BE2C (cell line): ENCODE measurements at regions not wholly inside any gene's neighbourhood (a gene's known extent, or its start where the extent isn't known, plus 50 kb on each side); places are given as distances from the start of the nearest gene placed in this dataset.

Experiments
- DNase-seq: peaks from one replicate; pipeline ENCODE4 v3.0.0-alpha.2; 2020
- H3K27me3 ChIP-seq: fragments of 250-450 bp; sonication (Bioruptor Pico); 2 replicates; pipeline ENCODE4 v1.5.1; 2020; ENCODE audit warnings: mild to moderate bottlenecking
- H3K36me3 ChIP-seq: fragments of 250-450 bp; sonication (Bioruptor Pico); 2 replicates; pipeline ENCODE4 v1.5.1; 2020; ENCODE audit warnings: mild to moderate bottlenecking
- H3K4me1 ChIP-seq: fragments of 250-450 bp; sonication (Bioruptor Pico); 2 replicates; pipeline ENCODE4 v1.5.1; 2020
- H3K4me3 ChIP-seq: 2 replicates; pipeline ENCODE4 v1.5.1; 2011; ENCODE audit warnings: low read depth, low read length
- H3K9me3 ChIP-seq: fragments of 250-450 bp; sonication (Bioruptor Pico); 2 replicates; pipeline ENCODE4 v1.5.1; 2020
- TF ChIP-seq, protein P1 (sequence below): IDR thresholded peaks from 2 replicates; pipeline ENCODE4 v1.5.1; 2012; ENCODE audit warnings: mild to moderate bottlenecking, low read depth, low read length

DNA sequence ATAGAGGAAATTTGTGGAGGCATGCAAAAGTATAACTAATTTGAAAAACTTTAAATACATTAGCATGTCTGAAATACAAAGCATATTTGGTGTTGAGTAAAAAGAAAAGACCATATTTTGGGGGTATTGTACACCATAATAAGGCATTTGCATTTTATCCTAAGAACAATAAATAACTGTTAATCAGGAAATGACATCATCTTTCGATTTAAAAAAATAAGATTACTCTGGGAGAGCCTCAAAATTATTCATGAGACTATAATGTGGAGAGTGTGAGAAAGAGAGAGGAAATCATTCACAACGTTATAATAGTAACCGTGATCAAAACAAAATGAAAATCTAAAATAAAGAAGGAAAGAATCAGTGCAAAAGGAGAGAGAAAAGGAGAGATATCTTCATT, 712.3 kb upstream of the POT1 start:
- TF ChIP-seq, protein P1, sequence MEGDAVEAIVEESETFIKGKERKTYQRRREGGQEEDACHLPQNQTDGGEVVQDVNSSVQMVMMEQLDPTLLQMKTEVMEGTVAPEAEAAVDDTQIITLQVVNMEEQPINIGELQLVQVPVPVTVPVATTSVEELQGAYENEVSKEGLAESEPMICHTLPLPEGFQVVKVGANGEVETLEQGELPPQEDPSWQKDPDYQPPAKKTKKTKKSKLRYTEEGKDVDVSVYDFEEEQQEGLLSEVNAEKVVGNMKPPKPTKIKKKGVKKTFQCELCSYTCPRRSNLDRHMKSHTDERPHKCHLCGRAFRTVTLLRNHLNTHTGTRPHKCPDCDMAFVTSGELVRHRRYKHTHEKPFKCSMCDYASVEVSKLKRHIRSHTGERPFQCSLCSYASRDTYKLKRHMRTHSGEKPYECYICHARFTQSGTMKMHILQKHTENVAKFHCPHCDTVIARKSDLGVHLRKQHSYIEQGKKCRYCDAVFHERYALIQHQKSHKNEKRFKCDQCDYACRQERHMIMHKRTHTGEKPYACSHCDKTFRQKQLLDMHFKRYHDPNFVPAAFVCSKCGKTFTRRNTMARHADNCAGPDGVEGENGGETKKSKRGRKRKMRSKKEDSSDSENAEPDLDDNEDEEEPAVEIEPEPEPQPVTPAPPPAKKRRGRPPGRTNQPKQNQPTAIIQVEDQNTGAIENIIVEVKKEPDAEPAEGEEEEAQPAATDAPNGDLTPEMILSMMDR, result no peak
- Histone ChIP-seq H3K4me3 (no peak overlapping the region), H3K36me3 (no peaks in the 10 kb centered on the region), H3K4me1 (no peaks in the 10 kb centered on the region), H3K9me3 (no peaks in the 10 kb centered on the region), H3K27me3 (no peaks in the 10 kb centered on the region)
- DNase-seq, result no peak

GRCh38 chr7:125636320-125636962, 706.8 kb upstream of the POT1 start:
- Histone ChIP-seq H3K9me3 (no peaks in the 10 kb centered on the region), H3K4me1 (no peaks in the 10 kb centered on the region)
- TF ChIP-seq, protein P1, result no peak

GRCh38 chr7:125618516-125618915, 688.9 kb upstream of the POT1 start:
- Histone ChIP-seq H3K4me3 (no peak overlapping the region), H3K4me1 (no peaks in the 10 kb centered on the region), H3K36me3 (no peaks in the 10 kb centered on the region), H3K27me3 (no peaks in the 10 kb centered on the region), H3K9me3 (peaks cover 2% of the 10 kb centered on the region; the same call in 1 of the 2 replicates)
- no peak for DNase-seq
- TF ChIP-seq, protein P1, result no peak

More at GRCh38 chr7:125636320-125636962, 706.8 kb upstream of the POT1 start:
- no peaks in the 10 kb centered on the region for H3K36me3 ChIP-seq
- DNase-seq, result no peak
- H3K4me3 ChIP-seq, result no peak overlapping the region
- no peaks in the 10 kb centered on the region for H3K27me3 ChIP-seq

- TF ChIP-seq, protein P1, result no peak
- Histone ChIP-seq H3K27me3 (no peaks in the 10 kb centered on the region), H3K9me3 (no peaks in the 10 kb centered on the region), H3K36me3 (no peaks in the 10 kb centered on the region), H3K4me3 (no peak overlapping the region), H3K4me1 (no peaks in the 10 kb centered on the region)
- DNase-seq, result no peak
Measured at GRCh38 chr7:125611582-125611981, 682.0 kb upstream of the POT1 start.

GRCh38 chr7:125606671-125607070, 677.0 kb upstream of the POT1 start:
- no peaks in the 10 kb centered on the region for H3K27me3 ChIP-seq
- H3K36me3 ChIP-seq, result no peaks in the 10 kb centered on the region
- H3K4me3 ChIP-seq, result no peak overlapping the region
- H3K4me1 ChIP-seq, result no peaks in the 10 kb centered on the region
- no peak for DNase-seq
- no peaks in the 10 kb centered on the region for H3K9me3 ChIP-seq
- TF ChIP-seq, protein P1, result no peak

- DNase-seq, result no peak
- no peak overlapping the region for H3K4me3 ChIP-seq
- TF ChIP-seq, protein P1, result no peak
- no peaks in the 10 kb centered on the region for H3K27me3 ChIP-seq
- no peaks in the 10 kb centered on the region for H3K9me3 ChIP-seq
- no peaks in the 10 kb centered on the region for H3K36me3 ChIP-seq
- H3K4me1 ChIP-seq, result no peaks in the 10 kb centered on the region
Measured at GRCh38 chr7:125605241-125605640, 675.6 kb upstream of the POT1 start.
